GM12878 (cell line): ENCODE measurements at regions not wholly inside any gene's neighbourhood (a gene's known extent, or its start where the extent isn't known, plus 50 kb on each side); places are given as distances from the start of the nearest gene placed in this dataset.

Source experiments
- ATAC-seq: fragments of 200-7000 bp; cut with Tn5 transposase; 3 replicates; pipeline ENCODE4 v1.9.1; 2020; ENCODE audit warnings: mild to moderate bottlenecking, moderate library complexity
- BruUV-seq: library from RNA; stranded (reverse); fragments of 400-500 nt; replicated peaks from 2 replicates; lab custom pipeline; 2021; lab: Mats Ljungman, UMichigan
- CTCF ChIA-PET: fragments of 300-600 bp; sonication (Branson Sonifier 250); formaldehyde crosslinking; extraction: SDS; loops from one replicate; lab custom pipeline; 2021; ENCODE audit warnings: inconsistent platforms; lab: Yijun Ruan, JAX
- POLR2A ChIA-PET: fragments of 350-600 bp; formaldehyde crosslinking; extraction: SDS; loops from one replicate; lab custom pipeline; 2021; ENCODE audit warnings: inconsistent platforms; lab: Charles Lee
- RAD21 ChIA-PET: fragments of 300-600 bp; sonication (Branson Sonifier 250); formaldehyde crosslinking; loops from one replicate; lab custom pipeline; 2023; ENCODE audit warnings: antibody characterized with exemption; ENCODE audit not compliant: unreplicated experiment; lab: Charles Lee
- SMC1A ChIA-PET: fragments of 300-600 bp; sonication (Branson Sonifier 250); formaldehyde crosslinking; loops from one replicate; lab custom pipeline; 2023; ENCODE audit not compliant: unreplicated experiment, uncharacterized antibody; lab: Charles Lee
- DNase-seq: peaks from one replicate; pipeline ENCODE4 v3.0.0-alpha.2; 2011; ENCODE audit warnings: low read depth, low spot score
- FAIRE-seq: peaks from 3 replicates; lab custom pipeline; 2011; peaks lifted over from hg19 to GRCh38; lab: Jason Lieb, UNC
- H2AFZ ChIP-seq: 2 replicates; pipeline ENCODE4 v1.6.0; 2011; ENCODE audit warnings: low read depth, low read length, control low read depth; ENCODE audit not compliant: control insufficient read depth
- H3K27ac ChIP-seq: 2 replicates; pipeline ENCODE4 v1.5.1; 2011; ENCODE audit warnings: control low read depth; ENCODE audit not compliant: control insufficient read depth, insufficient read depth
- H3K27me3 ChIP-seq, 2 experiments: replicated peaks in 1 of 2; 2 replicates each; pipeline versions ENCODE4 v1.6.0 to v1.6.1; 2011; ENCODE audit warnings: low read length in 1 of 2; ENCODE audit not compliant: control insufficient read depth in 2 of 2, insufficient read depth in 2 of 2
- H3K36me3 ChIP-seq, 2 experiments: 2 replicates each; pipeline ENCODE4 v1.5.1; 2011; ENCODE audit warnings: low read length in 1 of 2; ENCODE audit not compliant: control insufficient read depth in 2 of 2, insufficient read depth in 2 of 2
- H3K4me1 ChIP-seq: 2 replicates; pipeline ENCODE4 v1.6.1; 2011; ENCODE audit warnings: mild to moderate bottlenecking, low read length, moderate library complexity, mixed read lengths; ENCODE audit not compliant: control insufficient read depth, insufficient read depth
- H3K4me2 ChIP-seq: 2 replicates; pipeline ENCODE4 v1.6.0; 2011; ENCODE audit warnings: control low read depth; ENCODE audit not compliant: control insufficient read depth, insufficient read depth
- H3K4me3 ChIP-seq: fragments of 200-600 bp; sonication (generic); 2 replicates; pipeline ENCODE4 v1.5.1; 2016
- H3K79me2 ChIP-seq: 2 replicates; pipeline ENCODE4 v1.6.0; 2011; ENCODE audit warnings: low read length; ENCODE audit not compliant: control insufficient read depth, insufficient read depth
- H3K9ac ChIP-seq: 2 replicates; pipeline ENCODE4 v1.8.0; 2011; ENCODE audit warnings: low read length, control low read depth, mixed read lengths; ENCODE audit not compliant: control insufficient read depth, insufficient read depth
- H3K9me3 ChIP-seq: replicated peaks from 3 replicates; pipeline ENCODE4 v1.5.1; 2011; ENCODE audit warnings: mild to moderate bottlenecking, low read length; ENCODE audit not compliant: control insufficient read depth, insufficient read depth
- H4K20me1 ChIP-seq: 2 replicates; pipeline ENCODE4 v1.6.0; 2011; ENCODE audit not compliant: control insufficient read depth, insufficient read depth
- BHLHE40 ChIP-seq, 2 experiments: fragments of 450-650 bp in 1 of 2; IDR thresholded peaks; 2 replicates each; pipeline ENCODE4 v1.6.1; 2011 to 2017; ENCODE audit warnings: low read depth in 2 of 2, borderline replicate concordance in 1 of 2, improper control_type of control experiment in 1 of 2, low read length in 1 of 2, mild to moderate bottlenecking in 1 of 2
- EP300 ChIP-seq, 2 experiments: fragments of 150-350 bp in 1 of 2; IDR thresholded peaks; 2 replicates each; pipeline ENCODE4 v1.6.1; 2011 to 2012; ENCODE audit warnings: low read depth in 2 of 2, low read length in 2 of 2, borderline replicate concordance in 1 of 2, improper control_type of control experiment in 1 of 2, inconsistent platforms in 1 of 2; ENCODE audit not compliant: control insufficient read depth in 1 of 2
- FOS ChIP-seq: IDR thresholded peaks from 3 replicates; pipeline ENCODE4 v1.6.1; 2011; ENCODE audit warnings: borderline replicate concordance; ENCODE audit not compliant: insufficient read length; ENCODE audit errors: extremely low read depth
- GATAD2B ChIP-seq: fragments of 450-650 bp; conservative IDR thresholded peaks from 2 replicates; pipeline ENCODE4 v1.6.1; 2017; ENCODE audit warnings: low read depth, mild to moderate bottlenecking, moderate library complexity
- HDAC6 ChIP-seq: fragments of 200-600 bp; sonication (generic); IDR thresholded peaks from one replicate; pipeline ENCODE4 v1.8.0; 2017; ENCODE audit warnings: antibody characterized with exemption; ENCODE audit not compliant: unreplicated experiment
- LARP7 ChIP-seq: fragments of 450-650 bp; IDR thresholded peaks from 2 replicates; pipeline ENCODE4 v1.6.1; 2017; ENCODE audit warnings: mild to moderate bottlenecking
- MTA2 ChIP-seq: fragments of 450-650 bp; IDR thresholded peaks from 2 replicates; pipeline ENCODE4 v1.6.1; 2016; ENCODE audit warnings: low read depth, mild to moderate bottlenecking, moderate library complexity
- MTA3 ChIP-seq: IDR thresholded peaks from 2 replicates; pipeline ENCODE4 v1.6.1; 2012; ENCODE audit warnings: low read length, inconsistent platforms, borderline replicate concordance
- PAX8 ChIP-seq: fragments of 450-650 bp; IDR thresholded peaks from 2 replicates; pipeline ENCODE4 v1.6.1; 2017; ENCODE audit warnings: mild to moderate bottlenecking, moderate library complexity
- SMAD1 ChIP-seq: fragments of 450-650 bp; IDR thresholded peaks from 2 replicates; pipeline ENCODE4 v1.6.1; 2018; ENCODE audit warnings: mild to moderate bottlenecking, low read depth; ENCODE audit not compliant: partially characterized antibody
- SUZ12 ChIP-seq: fragments of 200-600 bp; sonication (generic); IDR thresholded peaks from one replicate; pipeline ENCODE4 v1.6.1; 2018; ENCODE audit warnings: antibody characterized with exemption, mild to moderate bottlenecking; ENCODE audit not compliant: unreplicated experiment
- TCF12 ChIP-seq: IDR thresholded peaks from 2 replicates; pipeline ENCODE4 v1.6.1; 2011; ENCODE audit warnings: low read depth, mild to moderate bottlenecking, low read length
- ZNF217 ChIP-seq: fragments of 450-650 bp; IDR thresholded peaks from 2 replicates; pipeline ENCODE4 v1.6.1; 2017; ENCODE audit warnings: antibody characterized with exemption, mild to moderate bottlenecking
- WGBS: methylation state at CpG from one replicate; pipeline ENCODE4 v1.1.6; 2016; ENCODE audit warnings: low lambda C conversion rate; ENCODE audit not compliant: insufficient replicate concordance, insufficient coverage; ENCODE audit errors: missing lambda C conversion rate; 5-methylcytosine and 5-hydroxymethylcytosine counted together
- in situ Hi-C: fragments of 300-500 bp; cut with MboI; formaldehyde crosslinking; loops from 9 replicates; pipeline ENCODE4 v1.14.3; 2018; ENCODE audit warnings: mixed read lengths
- intact Hi-C: fragments of 100-400 bp; cut with micrococcal nuclease; formaldehyde crosslinking; loops from one replicate; pipeline ENCODE4 v1.14.2; 2022; ENCODE audit not compliant: unreplicated experiment
- TF ChIP-seq, protein P1 (sequence below): fragments of 450-650 bp; IDR thresholded peaks from 2 replicates; pipeline ENCODE4 v1.6.1; 2016; ENCODE audit warnings: mild to moderate bottlenecking
- TF ChIP-seq, protein P2 (sequence below): fragments of 450-650 bp; IDR thresholded peaks from 2 replicates; pipeline ENCODE4 v1.6.1; 2018; ENCODE audit warnings: borderline replicate concordance, mild to moderate bottlenecking; ENCODE audit not compliant: partially characterized antibody

DNA sequence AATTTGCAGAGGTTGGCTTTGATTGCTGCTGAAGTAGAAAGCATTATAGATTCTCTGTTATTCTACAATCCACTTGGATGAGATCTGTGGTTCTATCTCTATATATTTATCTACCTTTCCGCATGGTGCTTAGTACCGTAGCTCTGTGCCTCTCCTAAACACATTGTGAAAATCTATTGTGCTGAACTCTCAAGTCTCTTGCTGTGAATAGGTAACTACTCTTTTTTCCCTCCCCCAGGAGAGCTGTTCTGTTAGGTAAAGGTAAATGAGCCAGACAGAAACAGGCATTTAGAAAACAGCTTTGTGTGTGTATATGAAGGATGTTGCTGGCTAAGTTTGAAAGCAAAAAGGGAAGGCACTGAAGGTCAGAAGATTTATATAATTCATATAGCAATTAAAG is 112.6 kb downstream of the BRMS1L start:
- 98% methylated on average over 2 of the region's 2 CpGs for WGBS
- Histone ChIP-seq H4K20me1 (no peaks in the 10 kb centered on the region), H3K4me1 (peaks cover 8% of the 10 kb centered on the region), H3K9me3 (no peaks in the 10 kb centered on the region), H2AFZ (no peak overlapping the region), H3K4me2 (no peak overlapping the region), H3K4me3 (no peak overlapping the region), H3K79me2 (no peaks in the 10 kb centered on the region), H3K36me3 (no peaks in the 10 kb centered on the region), H3K9ac (no peak overlapping the region), H3K27ac (no peak overlapping the region), H3K27me3 (no peaks in the 10 kb centered on the region)
- ChIA-PET SMC1A (no interaction called here), RAD21 (no interaction called here), POLR2A (no interaction called here), CTCF (interaction anchor here (1.7 to 1.8 kb wide), 2 partner anchors 56 to 59 kb away, joined by 5 to 6 read pairs; no protein-coding TSS in a partner anchor)
- in situ Hi-C loops (no loop called here), intact Hi-C loops (no loop called here)
- TF ChIP-seq MTA2 (no peak), LARP7 (no peak)
- DNase-seq (no peak), ATAC-seq (no peak), FAIRE-seq (no peak)
- no TSS peak for BruUV-seq

DNA sequence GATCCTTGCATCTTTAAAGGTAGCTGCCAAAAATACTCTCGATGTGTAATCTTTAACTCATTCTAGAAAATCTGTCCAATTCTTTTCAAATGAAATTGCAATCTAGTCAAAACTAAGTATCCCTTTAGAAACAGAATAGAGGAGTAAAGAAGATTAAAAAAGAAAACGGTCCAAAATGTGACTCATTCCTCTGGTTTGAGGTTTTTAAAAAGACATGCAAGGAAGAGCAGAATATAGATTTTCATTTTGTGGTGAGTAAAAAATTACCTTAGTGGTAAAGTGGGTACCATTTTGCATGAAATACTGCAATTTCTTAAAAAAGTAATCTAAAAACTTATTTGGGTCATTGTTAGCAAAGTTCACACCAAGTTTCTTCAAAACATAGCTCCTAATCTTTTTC is 108.4 kb downstream of the BRMS1L start:
- no TSS peak for BruUV-seq
- H3K27ac ChIP-seq: no peak overlapping the region
- H3K36me3 ChIP-seq: no peaks in the 10 kb centered on the region
- FAIRE-seq (peak; percentile 7), ATAC-seq (peak; percentile 71), DNase-seq (peak; percentile 33)
- H3K9ac ChIP-seq: no peak overlapping the region
- H3K79me2 ChIP-seq: no peaks in the 10 kb centered on the region
- in situ Hi-C loops (no loop called here), intact Hi-C loops (no loop called here)
- WGBS: 2% methylated on average over 2 of the region's 2 CpGs
- no peak overlapping the region for H2AFZ ChIP-seq
- ChIA-PET CTCF (interaction anchor here (1.1 to 1.4 kb wide), 4 partner anchors 10 to 135 kb away, joined by 4 to 6 read pairs (median 5); no protein-coding TSS in a partner anchor), POLR2A (no interaction called here), SMC1A (interaction anchor here (1.5 to 1.9 kb wide), 2 partner anchors 10 to 32 kb away, joined by 5 read pairs; no protein-coding TSS in a partner anchor), RAD21 (no interaction called here)
- H3K4me1 ChIP-seq: peaks cover 20% of the 10 kb centered on the region
- no peaks in the 10 kb centered on the region; the same call in 2 of the 3 replicates for H3K9me3 ChIP-seq
- H3K4me2 ChIP-seq: peak overlapping the region; percentile 62
- no peak overlapping the region for H3K4me3 ChIP-seq
- H4K20me1 ChIP-seq: no peaks in the 10 kb centered on the region
- H3K27me3 ChIP-seq: no peaks in the 10 kb centered on the region
- TF ChIP-seq HDAC6 (no peak), ZNF217 (peak; percentile 68; the same call in 1 of the 2 replicates), MTA3 (no peak), SMAD1 (no peak), SUZ12 (no peak), TCF12 (no peak), GATAD2B (no peak), PAX8 (no peak), EP300 (IDR thresholded peaks at IDR 0.05; ENCODE audit: borderline replicate concordance in 1 of 2, control insufficient read depth in 1 of 2, low read depth in 2 of 2, low read length in 2 of 2) (peak in 1 of 2 experiments; percentile 91; a peak in 2 of 4 replicates), FOS (no peak), BHLHE40 (IDR thresholded peaks at IDR 0.05; ENCODE audit: borderline replicate concordance in 1 of 2, low read depth in 2 of 2, low read length in 1 of 2) (peak in 1 of 2 experiments; percentile 46; a peak in 1 of 4 replicates)
- TF ChIP-seq, protein P1, sequence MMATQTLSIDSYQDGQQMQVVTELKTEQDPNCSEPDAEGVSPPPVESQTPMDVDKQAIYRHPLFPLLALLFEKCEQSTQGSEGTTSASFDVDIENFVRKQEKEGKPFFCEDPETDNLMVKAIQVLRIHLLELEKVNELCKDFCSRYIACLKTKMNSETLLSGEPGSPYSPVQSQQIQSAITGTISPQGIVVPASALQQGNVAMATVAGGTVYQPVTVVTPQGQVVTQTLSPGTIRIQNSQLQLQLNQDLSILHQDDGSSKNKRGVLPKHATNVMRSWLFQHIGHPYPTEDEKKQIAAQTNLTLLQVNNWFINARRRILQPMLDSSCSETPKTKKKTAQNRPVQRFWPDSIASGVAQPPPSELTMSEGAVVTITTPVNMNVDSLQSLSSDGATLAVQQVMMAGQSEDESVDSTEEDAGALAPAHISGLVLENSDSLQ: no peak
- TF ChIP-seq, protein P2, sequence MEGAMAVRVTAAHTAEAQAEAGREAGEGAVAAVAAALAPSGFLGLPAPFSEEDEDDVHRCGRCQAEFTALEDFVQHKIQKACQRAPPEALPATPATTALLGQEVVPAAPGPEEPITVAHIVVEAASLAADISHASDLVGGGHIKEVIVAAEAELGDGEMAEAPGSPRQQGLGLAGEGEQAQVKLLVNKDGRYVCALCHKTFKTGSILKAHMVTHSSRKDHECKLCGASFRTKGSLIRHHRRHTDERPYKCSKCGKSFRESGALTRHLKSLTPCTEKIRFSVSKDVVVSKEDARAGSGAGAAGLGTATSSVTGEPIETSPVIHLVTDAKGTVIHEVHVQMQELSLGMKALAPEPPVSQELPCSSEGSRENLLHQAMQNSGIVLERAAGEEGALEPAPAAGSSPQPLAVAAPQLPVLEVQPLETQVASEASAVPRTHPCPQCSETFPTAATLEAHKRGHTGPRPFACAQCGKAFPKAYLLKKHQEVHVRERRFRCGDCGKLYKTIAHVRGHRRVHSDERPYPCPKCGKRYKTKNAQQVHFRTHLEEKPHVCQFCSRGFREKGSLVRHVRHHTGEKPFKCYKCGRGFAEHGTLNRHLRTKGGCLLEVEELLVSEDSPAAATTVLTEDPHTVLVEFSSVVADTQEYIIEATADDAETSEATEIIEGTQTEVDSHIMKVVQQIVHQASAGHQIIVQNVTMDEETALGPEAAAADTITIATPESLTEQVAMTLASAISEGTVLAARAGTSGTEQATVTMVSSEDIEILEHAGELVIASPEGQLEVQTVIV: no peak
